NT2/D1 (cell line): ENCODE measurements at regions not wholly inside any gene's neighbourhood (a gene's known extent, or its start where the extent isn't known, plus 50 kb on each side); places are given as distances from the start of the nearest gene placed in this dataset.

Experiments
- DNase-seq: peaks from one replicate; pipeline ENCODE4 v3.0.0-alpha.2; 2011; ENCODE audit warnings: low read depth, low spot score
- H3K27me3 ChIP-seq: 2 replicates; pipeline ENCODE4 v1.6.0; 2011; ENCODE audit warnings: mild to moderate bottlenecking; ENCODE audit not compliant: insufficient read length, insufficient read depth
- H3K36me3 ChIP-seq: 2 replicates; pipeline ENCODE4 v1.6.1; 2011; ENCODE audit warnings: mild to moderate bottlenecking, low read length, mixed read lengths; ENCODE audit not compliant: insufficient read depth, insufficient read length
- H3K4me1 ChIP-seq: 2 replicates; pipeline ENCODE4 v1.5.1; 2011; ENCODE audit not compliant: insufficient read depth, insufficient read length
- H3K4me3 ChIP-seq: 2 replicates; pipeline ENCODE4 v1.5.1; 2011; ENCODE audit warnings: low read depth; ENCODE audit not compliant: insufficient read length
- H3K9ac ChIP-seq: 2 replicates; pipeline ENCODE4 v1.6.0; 2011; ENCODE audit warnings: low read depth; ENCODE audit not compliant: insufficient read length
- H3K9me3 ChIP-seq: 2 replicates; pipeline ENCODE4 v1.5.1; 2011; ENCODE audit warnings: mild to moderate bottlenecking, low read length; ENCODE audit not compliant: insufficient read depth
- SUZ12 ChIP-seq: IDR thresholded peaks from 2 replicates; pipeline ENCODE4 v1.6.1; 2011; ENCODE audit not compliant: insufficient read length, insufficient read depth; ENCODE audit errors: extremely low read depth
- YY1 ChIP-seq: IDR thresholded peaks from 2 replicates; pipeline ENCODE4 v1.6.1; 2011; ENCODE audit not compliant: insufficient read length, insufficient read depth
- ZNF274 ChIP-seq: IDR thresholded peaks from 2 replicates; pipeline ENCODE4 v1.6.1; 2011; ENCODE audit warnings: mild to moderate bottlenecking, low read depth, low read length

DNA sequence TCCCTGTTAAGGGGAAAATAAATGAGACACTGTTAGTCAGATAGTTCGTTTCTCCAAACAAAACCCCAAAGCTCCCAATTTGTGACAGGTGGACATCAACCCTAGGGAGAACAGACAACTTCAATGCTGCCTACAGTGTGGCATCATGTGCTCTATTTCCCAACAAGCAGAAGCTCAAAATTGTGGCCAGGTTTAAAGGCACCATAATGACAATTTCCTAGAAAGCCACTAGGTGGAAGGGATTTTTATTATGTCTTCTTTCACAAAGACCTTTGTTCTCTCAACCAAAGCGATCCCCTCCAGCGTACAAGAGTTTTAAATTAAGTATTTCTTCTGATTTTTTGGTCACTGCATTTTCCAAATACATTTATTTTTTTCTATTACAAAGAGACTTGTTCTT, 88.0 kb upstream of the MBIP start:
- no peak overlapping the region for H3K4me3 ChIP-seq
- DNase-seq, result no peak
- no peaks in the 10 kb centered on the region for H3K4me1 ChIP-seq
- no peaks in the 10 kb centered on the region; the same call in 1 of the 2 replicates for H3K9me3 ChIP-seq
- TF ChIP-seq YY1 (no peak), SUZ12 (no peak), ZNF274 (no peak)
- H3K36me3 ChIP-seq, result no peaks in the 10 kb centered on the region
- no peak overlapping the region for H3K9ac ChIP-seq
- no peaks in the 10 kb centered on the region for H3K27me3 ChIP-seq

DNA sequence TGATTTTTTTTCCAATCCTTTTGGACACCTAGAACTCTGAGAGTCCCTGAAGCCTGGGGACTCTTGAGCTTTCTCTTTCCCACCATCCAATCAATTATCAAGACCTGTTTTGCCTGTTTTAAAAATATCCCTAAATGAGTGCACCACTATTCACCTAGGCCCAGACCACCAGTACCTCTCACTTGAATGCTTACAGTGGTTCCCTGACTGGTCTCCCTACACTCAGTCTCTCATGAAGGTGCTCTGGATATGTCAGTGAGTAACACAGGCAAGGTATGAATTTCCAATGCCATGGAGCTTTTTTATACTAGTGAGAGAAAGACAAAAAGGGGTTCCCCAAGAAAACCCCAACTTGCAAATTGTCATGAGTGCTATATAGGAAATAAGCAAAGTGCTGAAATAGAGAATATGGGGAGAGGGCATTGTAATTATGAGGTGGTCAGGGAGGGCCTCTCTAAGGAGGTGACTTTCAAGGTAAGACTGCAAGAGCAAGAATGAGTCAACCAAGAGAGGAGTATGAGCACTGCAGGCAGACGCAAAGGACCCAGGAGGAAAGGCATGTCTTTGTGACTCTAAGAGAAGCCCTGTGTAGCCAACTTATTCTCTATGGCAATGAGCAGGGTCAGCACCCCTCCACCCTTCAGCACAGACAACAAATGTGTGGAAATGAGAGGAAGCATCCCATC, 85.3 kb upstream of the MBIP start:
- Histone ChIP-seq H3K9me3 (no peaks in the 10 kb centered on the region), H3K4me1 (no peaks in the 10 kb centered on the region), H3K9ac (no peak overlapping the region), H3K4me3 (no peak overlapping the region), H3K36me3 (no peaks in the 10 kb centered on the region), H3K27me3 (no peaks in the 10 kb centered on the region)
- no peak for DNase-seq
- TF ChIP-seq SUZ12, result no peak
- no peak for TF ChIP-seq ZNF274
- no peak for TF ChIP-seq YY1

DNA sequence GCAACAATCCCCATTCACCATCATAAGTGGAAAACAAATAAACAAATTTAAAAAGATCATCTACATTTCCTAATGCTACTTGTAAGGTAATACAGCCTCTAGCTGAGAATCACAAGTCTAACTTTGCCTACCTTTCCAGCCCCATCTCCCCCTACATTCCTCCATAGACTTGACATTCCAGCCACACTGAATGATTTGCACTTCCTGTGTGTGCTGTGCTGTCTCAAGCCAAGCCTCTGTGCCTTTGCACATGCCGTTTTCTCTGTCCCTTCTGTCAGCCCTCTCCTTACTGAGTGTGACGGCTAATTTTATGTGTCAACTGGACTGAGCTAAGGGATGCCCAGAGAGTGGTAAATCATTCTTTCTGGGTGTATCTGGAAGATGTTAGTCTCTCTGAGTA, 82.4 kb upstream of the MBIP start:
- no peak overlapping the region for H3K9ac ChIP-seq
- H3K9me3 ChIP-seq, result no peaks in the 10 kb centered on the region
- H3K27me3 ChIP-seq, result no peaks in the 10 kb centered on the region
- no peaks in the 10 kb centered on the region for H3K4me1 ChIP-seq
- no peaks in the 10 kb centered on the region for H3K36me3 ChIP-seq
- DNase-seq, result no peak
- no peak for TF ChIP-seq YY1
- TF ChIP-seq ZNF274, result no peak
- TF ChIP-seq SUZ12, result no peak
- H3K4me3 ChIP-seq, result no peak overlapping the region

DNA sequence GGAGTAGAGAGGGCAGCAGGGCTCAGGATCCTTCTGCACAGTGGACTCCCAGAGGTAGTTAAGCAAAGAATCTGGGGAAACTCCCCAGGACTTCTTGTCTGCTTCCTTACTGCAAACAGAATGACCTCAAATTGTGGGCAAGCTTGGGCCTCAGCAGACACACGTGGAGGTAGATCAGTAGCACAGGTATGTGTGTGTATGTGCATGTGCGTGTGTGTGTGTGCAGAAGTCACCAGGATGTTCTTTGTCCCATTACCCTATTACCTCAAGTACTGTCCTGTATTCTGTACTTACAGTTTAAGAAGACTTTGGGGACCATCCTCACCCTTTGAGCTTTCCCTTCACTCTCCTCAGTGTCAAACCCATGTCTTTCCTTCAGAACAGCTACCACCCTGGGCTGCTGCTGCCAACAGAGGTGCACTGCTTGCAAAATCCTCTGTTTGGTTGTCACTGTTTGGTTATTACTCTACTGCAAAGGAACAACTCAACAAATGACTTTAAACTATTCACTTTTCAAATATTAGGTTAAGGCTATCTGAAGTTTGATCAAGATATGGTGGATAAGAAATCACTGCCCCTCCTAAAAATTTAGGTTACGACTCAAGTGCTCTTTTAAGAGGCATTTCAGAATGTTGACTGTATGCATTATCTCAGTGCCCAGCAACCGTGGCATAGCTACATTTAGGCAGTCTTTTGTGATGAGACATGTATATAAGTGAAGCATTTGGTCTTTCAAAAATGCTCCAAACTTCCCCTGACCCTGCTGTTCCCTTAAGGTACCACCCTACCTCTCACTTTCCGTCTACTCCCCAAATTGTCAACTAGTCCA, 78.2 kb upstream of the MBIP start:
- no peaks in the 10 kb centered on the region for H3K9me3 ChIP-seq
- no peaks in the 10 kb centered on the region for H3K27me3 ChIP-seq
- TF ChIP-seq YY1 (no peak), ZNF274 (no peak), SUZ12 (no peak)
- no peak overlapping the region for H3K4me3 ChIP-seq
- H3K36me3 ChIP-seq, result no peaks in the 10 kb centered on the region
- no peak overlapping the region for H3K9ac ChIP-seq
- no peak for DNase-seq
- H3K4me1 ChIP-seq, result no peaks in the 10 kb centered on the region

DNA sequence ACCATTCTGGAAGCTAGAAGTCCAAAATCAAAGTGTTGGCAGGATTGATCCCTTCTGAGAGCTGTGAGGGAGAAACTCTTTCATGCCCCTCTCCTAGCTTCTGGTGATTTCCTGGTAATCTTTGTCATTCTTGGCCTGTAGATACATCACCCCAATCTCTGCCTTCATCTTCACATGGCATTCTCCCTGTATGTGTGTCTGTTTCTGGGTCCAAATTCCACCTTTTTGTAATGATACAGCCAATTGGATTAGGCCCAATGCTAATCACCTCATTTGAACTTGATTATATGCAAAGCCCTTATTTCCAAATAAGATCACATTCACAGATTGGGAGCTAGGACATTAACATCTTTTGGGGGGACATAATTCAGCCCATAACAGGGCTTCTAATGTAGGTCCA, 76.9 kb upstream of the MBIP start:
- TF ChIP-seq YY1 (no peak), SUZ12 (no peak), ZNF274 (no peak)
- Histone ChIP-seq H3K9ac (no peak overlapping the region), H3K4me3 (no peak overlapping the region), H3K27me3 (no peaks in the 10 kb centered on the region), H3K36me3 (no peaks in the 10 kb centered on the region), H3K4me1 (no peaks in the 10 kb centered on the region), H3K9me3 (no peaks in the 10 kb centered on the region)
- DNase-seq, result no peak

DNA sequence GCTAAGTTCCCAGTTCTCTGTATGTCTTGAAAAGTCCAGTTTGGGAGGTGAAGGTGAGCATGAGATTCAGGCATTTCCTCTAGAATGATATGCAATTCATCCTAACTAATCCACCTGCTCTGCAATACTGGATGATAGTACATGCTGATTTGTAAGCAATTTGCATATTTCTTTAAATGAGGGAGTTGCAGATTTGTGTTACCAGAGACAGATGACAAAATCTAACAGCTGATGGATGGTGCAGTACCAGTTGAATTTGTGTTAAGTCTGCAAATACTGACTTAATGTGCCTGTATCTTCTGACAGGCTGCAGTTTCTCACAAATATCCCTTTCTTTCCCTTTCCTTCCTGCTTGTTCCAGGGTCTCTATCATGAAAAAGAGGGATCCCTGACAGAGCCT, 76.4 kb upstream of the MBIP start:
- Histone ChIP-seq H3K36me3 (no peaks in the 10 kb centered on the region), H3K4me3 (no peak overlapping the region), H3K27me3 (no peaks in the 10 kb centered on the region), H3K4me1 (no peaks in the 10 kb centered on the region), H3K9ac (no peak overlapping the region), H3K9me3 (no peaks in the 10 kb centered on the region)
- TF ChIP-seq YY1, result no peak
- no peak for TF ChIP-seq ZNF274
- no peak for TF ChIP-seq SUZ12
- DNase-seq, result no peak

DNA sequence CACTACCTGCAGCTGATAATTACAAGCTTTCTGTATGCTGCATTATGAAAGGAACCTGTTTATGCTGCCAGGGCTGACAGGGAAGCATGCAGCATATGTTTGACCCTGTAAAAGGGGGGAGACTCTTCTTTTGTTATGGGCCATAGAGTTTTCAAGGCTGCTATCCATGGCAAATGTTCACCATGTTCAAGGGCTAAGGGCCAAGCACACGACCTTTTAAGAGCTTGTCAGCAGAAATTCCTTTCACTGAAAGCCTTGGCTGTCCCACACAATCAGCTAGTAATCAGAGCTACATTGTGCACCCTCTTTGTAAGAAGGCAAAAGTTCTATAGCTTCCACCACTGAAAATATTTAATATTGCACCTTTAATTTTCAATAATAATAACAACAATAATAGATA, 74.2 kb upstream of the MBIP start:
- Histone ChIP-seq H3K27me3 (no peaks in the 10 kb centered on the region), H3K9ac (no peak overlapping the region), H3K36me3 (no peaks in the 10 kb centered on the region), H3K9me3 (no peaks in the 10 kb centered on the region), H3K4me1 (no peaks in the 10 kb centered on the region), H3K4me3 (no peak overlapping the region)
- TF ChIP-seq SUZ12, result no peak
- no peak for TF ChIP-seq ZNF274
- no peak for TF ChIP-seq YY1
- DNase-seq, result no peak
